Upper lobe of left lung (tissue), 4 donors: ENCODE measurements at regions not wholly inside any gene's neighbourhood (a gene's known extent, or its start where the extent isn't known, plus 50 kb on each side); places are given as distances from the start of the nearest gene placed in this dataset.

Source experiments
- EP300 ChIP-seq, 4 donors: sonication (generic); formaldehyde crosslinking; IDR thresholded peaks; one replicate each; pipeline ENCODE4 v1.5.1; 2017; ENCODE audit warnings: antibody characterized with exemption in 4 of 4, control low read depth in 2 of 4
- POLR2A ChIP-seq, 4 donors: fragments of 450-650 bp; IDR thresholded peaks; one replicate each; pipeline ENCODE4 v1.5.1; 2016 to 2017; ENCODE audit warnings: antibody characterized with exemption in 4 of 4, mild to moderate bottlenecking in 2 of 4
- POLR2AphosphoS5 ChIP-seq, 2 donors: sonication (generic); formaldehyde crosslinking; IDR thresholded peaks; one replicate each; pipeline ENCODE4 v1.5.1; 2017; ENCODE audit warnings: antibody characterized with exemption in 2 of 2
- TF ChIP-seq, protein P1 (sequence below), 6 experiments: fragments of 450-650 bp in 4 of 6; fragments of 200-600 bp in 2 of 6; sonication (generic) in 2 of 6; IDR thresholded peaks; one replicate each; pipeline ENCODE4 v1.5.1; 2016 to 2019; ENCODE audit warnings: antibody characterized with exemption in 6 of 6

DNA sequence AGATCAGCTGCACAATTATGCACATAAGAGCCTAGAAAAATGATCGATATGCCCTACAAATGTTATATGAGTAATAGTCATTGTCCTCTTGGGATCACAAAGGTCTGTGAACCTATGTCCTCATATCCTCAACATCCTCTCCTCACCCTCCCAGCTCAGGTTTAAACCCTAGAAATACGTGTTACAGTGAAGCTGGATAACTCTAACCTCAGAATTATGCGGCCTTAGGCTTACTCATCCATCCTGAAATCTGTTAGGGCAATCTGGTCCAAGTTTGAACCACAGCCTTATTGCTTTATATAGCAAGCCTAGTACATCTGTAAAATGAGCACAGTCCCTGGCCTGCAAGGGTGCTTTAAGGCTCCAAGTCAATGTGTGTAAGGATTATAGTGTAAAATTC lies 84.2 kb upstream of the FRMD4A start:
- TF ChIP-seq, protein P1, sequence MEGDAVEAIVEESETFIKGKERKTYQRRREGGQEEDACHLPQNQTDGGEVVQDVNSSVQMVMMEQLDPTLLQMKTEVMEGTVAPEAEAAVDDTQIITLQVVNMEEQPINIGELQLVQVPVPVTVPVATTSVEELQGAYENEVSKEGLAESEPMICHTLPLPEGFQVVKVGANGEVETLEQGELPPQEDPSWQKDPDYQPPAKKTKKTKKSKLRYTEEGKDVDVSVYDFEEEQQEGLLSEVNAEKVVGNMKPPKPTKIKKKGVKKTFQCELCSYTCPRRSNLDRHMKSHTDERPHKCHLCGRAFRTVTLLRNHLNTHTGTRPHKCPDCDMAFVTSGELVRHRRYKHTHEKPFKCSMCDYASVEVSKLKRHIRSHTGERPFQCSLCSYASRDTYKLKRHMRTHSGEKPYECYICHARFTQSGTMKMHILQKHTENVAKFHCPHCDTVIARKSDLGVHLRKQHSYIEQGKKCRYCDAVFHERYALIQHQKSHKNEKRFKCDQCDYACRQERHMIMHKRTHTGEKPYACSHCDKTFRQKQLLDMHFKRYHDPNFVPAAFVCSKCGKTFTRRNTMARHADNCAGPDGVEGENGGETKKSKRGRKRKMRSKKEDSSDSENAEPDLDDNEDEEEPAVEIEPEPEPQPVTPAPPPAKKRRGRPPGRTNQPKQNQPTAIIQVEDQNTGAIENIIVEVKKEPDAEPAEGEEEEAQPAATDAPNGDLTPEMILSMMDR (IDR thresholded peaks at IDR 0.05) = no peak
- TF ChIP-seq POLR2A (IDR thresholded peaks at IDR 0.05) (no peak), POLR2AphosphoS5 (IDR thresholded peaks at IDR 0.05) (no peak), EP300 (IDR thresholded peaks at IDR 0.05) (no peak)
